ENCODE measurements at regions not wholly inside any gene's neighbourhood (a gene's known extent, or its start where the extent isn't known, plus 50 kb on each side); places are given as distances from the start of the nearest gene placed in this dataset.
"Not testable (repeated sequence)": the region's sequence is repeated elsewhere in the genome, so short reads cannot be mapped to it uniquely, and the experiment has no call there.

DNA sequence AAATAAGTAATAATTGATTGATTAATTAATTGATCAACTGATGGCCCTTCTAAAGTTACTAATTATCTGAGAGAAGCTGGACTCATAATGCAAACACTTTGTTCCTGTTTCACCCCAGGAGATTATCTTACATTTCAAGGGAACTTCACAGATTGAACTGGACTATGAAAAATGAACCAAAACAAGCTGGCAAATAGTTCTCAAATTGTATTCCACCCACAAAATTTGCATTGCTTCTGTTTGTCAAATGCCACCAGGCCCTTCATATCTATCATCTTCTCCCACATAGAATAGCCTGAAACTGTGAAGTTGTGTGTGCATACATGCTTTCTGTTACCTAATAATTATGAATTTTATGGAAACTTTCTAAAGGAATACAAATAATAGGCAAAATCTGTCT, 104.0 kb downstream of the ZNF281 start:
- Mint-ChIP-seq H3K27me3 (no peaks in the 10 kb centered on the region), H3K27ac (no peak overlapping the region), H3K4me3 (no peak overlapping the region), H3K4me1 (ENCODE audit: low read depth) (peaks cover 21% of the 10 kb centered on the region), H3K36me3 (no peaks in the 10 kb centered on the region), H3K9me3 (ENCODE audit: low read depth) (no peaks in the 10 kb centered on the region)

DNA sequence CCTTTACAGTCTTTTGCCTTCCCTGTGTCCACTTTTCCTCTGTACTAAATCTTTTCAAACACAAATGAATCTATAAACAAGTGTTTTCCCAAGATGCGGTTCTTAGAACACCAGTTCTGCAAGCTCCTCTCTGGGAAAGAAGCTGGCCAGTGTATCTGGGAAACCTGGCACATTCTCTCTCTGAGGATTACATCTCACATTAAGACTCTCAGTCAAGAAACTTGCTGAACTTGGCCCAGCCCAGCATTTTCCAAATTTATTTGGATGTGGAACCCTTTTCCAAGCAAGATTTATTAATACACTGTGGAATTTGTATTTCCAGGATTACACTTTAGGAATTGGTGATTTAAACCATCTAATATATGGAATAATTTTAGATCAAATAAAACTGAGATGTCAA, 105.7 kb downstream of the ZNF281 start:
- Mint-ChIP-seq H3K27me3 (no peaks in the 10 kb centered on the region), H3K9me3 (ENCODE audit: low read depth) (no peaks in the 10 kb centered on the region), H3K36me3 (no peaks in the 10 kb centered on the region), H3K4me1 (ENCODE audit: low read depth) (peaks cover 21% of the 10 kb centered on the region), H3K4me3 (no peak overlapping the region), H3K27ac (peak overlapping the region; percentile 46)

DNA sequence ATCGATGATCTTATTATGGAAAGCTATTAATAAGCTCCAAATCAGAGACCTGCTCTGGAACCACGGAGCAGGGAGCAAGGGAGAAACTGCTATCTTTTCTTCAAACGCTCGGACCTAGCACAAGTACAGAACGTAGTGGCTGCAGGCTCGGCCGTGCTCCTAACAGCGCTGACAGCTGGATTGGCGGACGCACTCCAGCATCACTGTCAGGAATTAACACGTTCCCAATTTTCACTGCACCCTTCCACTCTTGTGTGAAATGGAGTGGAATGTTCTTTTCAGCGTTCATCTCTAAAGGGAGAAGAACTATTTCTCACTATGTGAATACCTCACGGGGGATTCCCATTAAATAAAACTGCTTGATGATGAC, 106.9 kb downstream of the ZNF281 start:
- Mint-ChIP-seq H3K27me3 (peaks cover 1% of the 10 kb centered on the region), H3K36me3 (no peaks in the 10 kb centered on the region)

DNA sequence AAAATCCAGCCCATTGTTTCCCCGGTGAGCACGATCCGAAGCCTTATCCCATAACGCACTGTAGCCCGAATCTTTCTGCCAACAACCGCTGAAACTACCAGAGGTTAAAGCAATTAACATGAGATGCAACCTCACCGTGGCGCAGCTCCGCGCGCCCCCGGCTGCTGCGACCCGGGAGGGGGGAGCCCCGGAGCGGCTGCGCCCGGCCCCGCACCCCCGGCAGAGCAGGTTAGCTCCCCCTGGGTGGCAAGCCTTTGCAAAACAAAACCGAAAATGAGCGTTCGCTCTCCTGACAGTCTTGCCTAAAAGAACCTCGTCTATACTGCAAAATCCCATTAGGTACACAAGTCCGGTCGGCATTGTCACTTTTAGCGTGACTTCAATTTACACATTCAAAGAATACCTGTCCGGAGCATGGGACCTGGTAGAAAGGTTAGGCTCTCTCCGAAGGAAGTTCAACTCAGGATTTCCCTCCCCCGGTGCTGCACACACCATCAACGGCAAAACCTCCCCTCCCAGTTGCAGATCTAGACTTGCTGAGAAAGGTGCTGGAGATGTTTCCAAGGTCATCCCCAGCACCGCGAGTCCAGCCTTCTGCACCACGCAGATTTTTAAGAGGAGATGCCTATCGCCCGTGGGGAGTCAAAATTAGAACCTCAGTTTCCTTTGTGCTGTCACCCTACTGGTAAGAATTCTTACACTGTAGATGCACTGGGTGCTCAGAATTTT, 107.5 kb downstream of the ZNF281 start:
- Mint-ChIP-seq H3K36me3 (no peaks in the 10 kb centered on the region), H3K4me3 (peak overlapping the region; percentile 91), H3K9me3 (ENCODE audit: low read depth) (no peaks in the 10 kb centered on the region), H3K27ac (no peak overlapping the region), H3K4me1 (ENCODE audit: low read depth) (peaks cover 19% of the 10 kb centered on the region), H3K27me3 (peaks cover 1% of the 10 kb centered on the region)

More for the DNA sequence above, 106.9 kb downstream of the ZNF281 start:
- no peak overlapping the region for H3K27ac Mint-ChIP-seq
- peak overlapping the region; percentile 91 for H3K4me3 Mint-ChIP-seq
- no peaks in the 10 kb centered on the region for H3K9me3 Mint-ChIP-seq (ENCODE audit: low read depth)
- H3K4me1 Mint-ChIP-seq (ENCODE audit: low read depth), result peaks cover 21% of the 10 kb centered on the region

DNA sequence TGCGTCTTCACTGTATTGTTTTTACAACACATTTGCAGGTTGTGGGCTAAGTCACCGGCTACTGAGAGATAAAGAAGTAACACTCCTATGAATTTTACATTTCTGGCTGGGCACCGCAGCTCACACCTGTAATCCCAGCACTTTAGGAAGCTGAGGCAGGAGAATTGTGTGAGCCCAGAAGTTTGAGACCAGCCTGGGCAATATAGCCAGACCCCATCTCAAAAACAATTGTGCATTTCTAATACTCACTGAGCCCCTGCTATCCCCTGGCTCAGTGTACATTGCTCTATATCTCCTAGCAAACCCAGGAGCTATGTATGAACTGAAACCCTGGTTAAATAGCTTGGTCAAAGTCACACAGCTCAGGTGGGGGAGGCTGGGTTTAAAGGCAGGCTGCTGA, 108.7 kb downstream of the ZNF281 start:
- peaks cover 12% of the 10 kb centered on the region for H3K4me1 Mint-ChIP-seq (ENCODE audit: low read depth)
- H3K27ac Mint-ChIP-seq, result no peak overlapping the region
- H3K27me3 Mint-ChIP-seq, result peaks cover 1% of the 10 kb centered on the region
- no peaks in the 10 kb centered on the region for H3K36me3 Mint-ChIP-seq
- no peaks in the 10 kb centered on the region for H3K9me3 Mint-ChIP-seq (ENCODE audit: low read depth)
- no peak overlapping the region for H3K4me3 Mint-ChIP-seq

DNA sequence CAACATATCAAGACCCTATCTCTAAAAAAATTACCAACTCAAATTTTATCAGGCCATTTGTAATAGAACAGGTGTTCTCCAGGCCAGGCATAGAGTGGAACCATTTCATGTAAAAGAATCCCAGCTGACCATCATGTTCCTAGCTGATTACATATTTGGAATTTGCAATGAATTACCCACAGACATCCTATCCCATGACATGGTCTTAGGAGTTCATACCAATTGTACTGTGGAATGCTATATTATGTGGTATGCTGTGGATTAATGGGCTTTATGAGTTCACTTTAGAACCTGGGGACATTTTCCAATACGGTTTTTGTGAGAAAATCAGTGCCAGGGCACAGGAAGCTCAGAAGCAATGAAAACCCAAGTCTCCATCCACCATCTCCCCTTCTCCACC, 110.3 kb downstream of the ZNF281 start:
- Mint-ChIP-seq H3K4me1 (ENCODE audit: low read depth) (peaks cover 12% of the 10 kb centered on the region), H3K36me3 (no peaks in the 10 kb centered on the region), H3K27me3 (peaks cover 1% of the 10 kb centered on the region), H3K4me3 (no peak overlapping the region), H3K9me3 (ENCODE audit: low read depth) (no peaks in the 10 kb centered on the region), H3K27ac (no peak overlapping the region)

DNA sequence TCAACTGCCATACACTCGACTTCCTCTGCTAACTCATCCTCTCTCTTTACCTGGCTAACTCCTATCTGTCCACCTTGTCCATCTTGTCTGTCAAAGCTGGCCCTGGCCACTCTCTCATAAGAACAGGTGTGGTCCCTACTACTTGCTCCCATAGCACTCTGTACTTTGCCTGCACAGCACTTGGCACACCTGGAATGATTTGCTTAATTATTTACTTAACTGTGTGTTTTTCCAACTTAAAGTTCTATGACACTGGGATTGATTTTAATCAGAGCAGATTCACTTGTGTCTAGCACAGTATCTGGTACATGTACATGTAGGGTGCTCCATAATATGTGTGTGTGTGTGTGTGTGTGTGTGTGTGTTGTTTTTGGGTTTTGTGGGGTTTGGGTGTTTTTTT, 111.6 kb downstream of the ZNF281 start:
- Mint-ChIP-seq H3K36me3 (no peaks in the 10 kb centered on the region), H3K27ac (no peak overlapping the region), H3K9me3 (ENCODE audit: low read depth) (no peaks in the 10 kb centered on the region), H3K27me3 (peaks cover 1% of the 10 kb centered on the region), H3K4me3 (no peak overlapping the region), H3K4me1 (ENCODE audit: low read depth) (peaks cover 10% of the 10 kb centered on the region)

DNA sequence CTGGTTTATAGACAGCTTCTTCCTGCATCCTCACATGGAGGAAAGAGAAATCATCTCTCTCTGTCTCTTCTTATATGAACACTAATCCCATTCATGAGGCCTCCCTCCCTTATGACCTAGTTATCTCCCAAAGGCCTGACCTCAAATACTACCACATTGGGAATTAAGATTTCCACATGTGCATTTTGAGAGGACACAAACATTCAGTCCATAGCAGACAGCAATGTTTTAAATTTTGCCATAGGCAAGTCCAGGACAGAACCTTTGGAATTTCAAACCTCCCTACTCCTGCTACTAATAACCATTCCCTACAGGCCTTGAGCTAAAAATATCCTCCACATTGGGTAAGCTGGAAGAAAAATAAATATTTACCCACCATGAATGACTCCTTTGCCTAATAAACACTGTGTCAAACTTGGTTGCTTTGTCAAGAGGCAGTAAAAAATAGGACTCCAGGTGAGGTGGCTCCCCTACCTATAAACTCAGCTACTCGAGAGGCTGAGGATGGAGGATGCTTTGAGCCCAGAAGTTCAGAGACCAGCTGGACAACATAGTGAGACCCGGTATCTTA, 113.7 kb downstream of the ZNF281 start:
- Mint-ChIP-seq H3K4me3 (no peak overlapping the region), H3K9me3 (ENCODE audit: low read depth) (no peaks in the 10 kb centered on the region), H3K4me1 (ENCODE audit: low read depth) (no peaks in the 10 kb centered on the region), H3K27ac (no peak overlapping the region), H3K36me3 (no peaks in the 10 kb centered on the region), H3K27me3 (peaks cover 1% of the 10 kb centered on the region)

DNA sequence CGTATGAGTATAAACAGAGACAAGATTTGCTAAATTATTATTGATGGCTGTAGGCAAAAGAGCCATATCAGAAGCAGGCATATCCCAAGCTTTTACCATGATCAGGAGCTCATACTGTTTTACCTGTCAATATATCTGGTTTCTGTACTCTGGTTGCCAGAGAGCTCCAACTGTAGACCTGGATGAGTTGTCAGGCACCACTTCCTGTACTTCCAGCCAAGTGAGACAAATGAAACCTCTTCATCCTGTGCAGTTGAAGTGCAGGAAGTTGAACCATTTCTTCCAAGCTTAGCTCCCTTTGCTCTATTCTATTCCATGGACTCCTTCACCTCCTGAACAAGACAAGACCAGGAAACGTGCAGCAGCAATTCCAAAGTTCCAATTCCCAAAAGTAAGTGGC, 115.6 kb downstream of the ZNF281 start:
- Mint-ChIP-seq H3K36me3 (no peaks in the 10 kb centered on the region), H3K4me1 (ENCODE audit: low read depth) (no peaks in the 10 kb centered on the region), H3K27me3 (peaks cover 1% of the 10 kb centered on the region), H3K4me3 (no peak overlapping the region), H3K9me3 (ENCODE audit: low read depth) (no peaks in the 10 kb centered on the region), H3K27ac (no peak overlapping the region)

DNA sequence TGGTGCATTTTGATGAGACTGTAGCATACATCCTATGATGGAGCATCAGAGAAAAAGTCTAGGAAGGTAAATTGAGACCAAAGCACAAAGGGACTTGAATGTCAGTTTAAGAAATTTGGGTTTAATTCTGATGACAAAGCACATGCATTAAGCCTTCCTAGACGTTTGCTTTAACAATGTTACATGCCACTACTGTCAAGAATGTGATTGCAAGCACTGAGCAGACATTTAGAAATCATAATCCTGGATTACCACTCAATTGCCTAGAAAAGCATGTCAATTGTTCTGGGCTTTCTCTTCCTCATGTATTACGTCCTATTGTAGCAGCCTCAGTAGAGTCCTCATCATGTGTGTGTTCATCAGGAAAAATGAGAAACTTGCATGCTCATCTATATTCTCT, 117.1 kb downstream of the ZNF281 start:
- no peaks in the 10 kb centered on the region for H3K36me3 Mint-ChIP-seq
- H3K9me3 Mint-ChIP-seq (ENCODE audit: low read depth), result no peaks in the 10 kb centered on the region
- no peak overlapping the region for H3K27ac Mint-ChIP-seq
- no peaks in the 10 kb centered on the region for H3K27me3 Mint-ChIP-seq
- no peak overlapping the region for H3K4me3 Mint-ChIP-seq
- H3K4me1 Mint-ChIP-seq (ENCODE audit: low read depth), result no peaks in the 10 kb centered on the region

DNA sequence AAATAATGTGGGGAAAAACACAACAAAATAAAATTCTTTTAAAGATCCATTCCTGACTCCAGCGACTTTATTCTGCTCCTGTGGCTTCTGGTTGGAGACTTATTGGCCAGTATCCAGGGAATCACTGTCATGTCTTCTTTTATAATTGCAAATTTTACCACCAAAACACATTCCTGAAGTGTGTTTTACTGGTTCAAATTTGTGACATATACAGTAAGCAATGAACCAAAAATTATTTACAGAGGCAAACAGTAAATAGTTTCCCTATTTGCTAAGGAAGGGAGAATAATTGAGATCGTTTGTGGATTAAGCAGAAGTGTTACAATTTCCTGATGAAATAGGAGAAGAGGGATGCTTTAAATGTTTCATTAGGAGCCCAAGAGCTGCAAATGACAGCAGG, 118.7 kb downstream of the ZNF281 start:
- H3K36me3 Mint-ChIP-seq, result no peaks in the 10 kb centered on the region
- no peaks in the 10 kb centered on the region for H3K4me1 Mint-ChIP-seq (ENCODE audit: low read depth)
- no peaks in the 10 kb centered on the region for H3K27me3 Mint-ChIP-seq

DNA sequence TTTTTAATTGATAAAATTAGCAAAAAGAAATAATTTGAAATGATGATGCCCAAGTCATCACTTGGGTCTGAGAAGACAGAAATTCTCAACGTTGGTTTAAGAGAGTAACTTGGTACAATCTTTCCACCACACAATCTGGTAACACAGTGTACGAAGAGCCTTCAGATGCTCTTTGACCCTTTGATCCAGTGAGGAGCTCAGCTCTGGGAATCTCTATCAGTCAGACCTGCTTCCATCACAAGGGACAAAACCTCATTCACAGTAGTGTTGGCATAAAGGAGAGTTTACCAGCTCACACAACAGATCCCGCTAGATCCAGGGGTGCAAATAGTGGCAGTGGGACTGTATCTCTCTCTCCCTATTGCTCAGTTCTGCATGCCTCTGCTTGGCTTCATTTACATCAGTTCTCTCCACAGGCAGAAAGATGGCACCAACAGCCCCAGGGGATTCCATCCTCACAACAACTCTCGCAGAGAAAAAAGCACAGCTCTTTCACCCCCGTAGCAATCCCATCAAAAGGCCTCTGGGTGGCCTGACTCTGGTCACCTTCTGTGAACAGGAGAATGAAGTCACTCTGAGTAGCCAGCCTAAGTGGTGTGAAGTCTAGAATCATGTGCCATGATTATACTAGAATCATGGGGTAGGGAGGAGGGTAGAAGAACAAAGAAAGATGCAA, 119.7 kb downstream of the ZNF281 start:
- H3K36me3 Mint-ChIP-seq, result no peaks in the 10 kb centered on the region
- no peaks in the 10 kb centered on the region for H3K9me3 Mint-ChIP-seq (ENCODE audit: low read depth)
- H3K27ac Mint-ChIP-seq, result no peak overlapping the region
- no peak overlapping the region for H3K4me3 Mint-ChIP-seq
- no peaks in the 10 kb centered on the region for H3K27me3 Mint-ChIP-seq
- H3K4me1 Mint-ChIP-seq (ENCODE audit: low read depth), result no peaks in the 10 kb centered on the region

More for the DNA sequence above, 118.7 kb downstream of the ZNF281 start:
- no peaks in the 10 kb centered on the region for H3K9me3 Mint-ChIP-seq (ENCODE audit: low read depth)
- H3K27ac Mint-ChIP-seq, result no peak overlapping the region
- no peak overlapping the region for H3K4me3 Mint-ChIP-seq

DNA sequence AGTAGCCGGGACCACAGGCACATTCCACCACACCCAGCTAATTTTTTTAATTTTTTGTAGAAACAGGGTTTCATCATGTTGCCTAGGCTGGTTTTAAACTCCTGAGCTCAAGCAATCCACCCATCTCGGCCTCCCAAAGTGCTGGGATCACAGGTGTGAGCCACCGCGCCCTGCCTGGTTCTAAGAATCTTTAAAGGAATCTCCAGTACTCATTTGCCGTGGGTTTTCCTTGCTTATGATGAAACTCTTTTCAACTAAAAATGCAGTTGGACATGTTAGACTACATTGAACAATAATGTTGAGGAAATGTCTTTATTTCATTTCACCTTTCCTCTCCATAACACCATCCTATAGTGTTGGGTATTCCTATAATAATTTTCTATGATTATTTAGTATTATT, 121.6 kb downstream of the ZNF281 start:
- H3K4me3 Mint-ChIP-seq, result no peak overlapping the region
- H3K4me1 Mint-ChIP-seq (ENCODE audit: low read depth), result no peaks in the 10 kb centered on the region
- no peaks in the 10 kb centered on the region for H3K27me3 Mint-ChIP-seq
- no peaks in the 10 kb centered on the region for H3K9me3 Mint-ChIP-seq (ENCODE audit: low read depth)
- no peaks in the 10 kb centered on the region for H3K36me3 Mint-ChIP-seq
- no peak overlapping the region for H3K27ac Mint-ChIP-seq

DNA sequence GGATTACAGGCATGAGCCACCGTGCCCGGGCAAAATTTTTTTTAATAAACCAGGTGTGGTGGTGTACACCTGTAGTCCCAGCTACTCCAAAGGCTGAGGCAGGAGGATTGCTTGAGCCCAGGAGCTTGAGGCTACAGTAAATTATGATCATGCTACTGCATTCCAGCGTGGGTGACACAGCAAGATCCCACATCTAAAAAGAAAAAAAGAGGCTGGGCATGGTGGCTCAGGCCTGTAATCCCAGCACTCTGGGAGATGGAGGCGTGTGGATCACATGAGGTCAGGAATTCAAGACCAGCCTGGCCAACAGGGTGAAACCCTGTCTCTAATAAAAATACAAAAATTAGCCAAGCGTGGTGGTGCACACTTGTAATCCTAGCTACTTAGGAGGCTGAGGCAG, 125.6 kb downstream of the ZNF281 start:
- not testable (repeated sequence) for H3K4me1 Mint-ChIP-seq (ENCODE audit: low read depth); H3K27me3 Mint-ChIP-seq; H3K4me3 Mint-ChIP-seq; H3K36me3 Mint-ChIP-seq; H3K9me3 Mint-ChIP-seq (ENCODE audit: low read depth); H3K27ac Mint-ChIP-seq

DNA sequence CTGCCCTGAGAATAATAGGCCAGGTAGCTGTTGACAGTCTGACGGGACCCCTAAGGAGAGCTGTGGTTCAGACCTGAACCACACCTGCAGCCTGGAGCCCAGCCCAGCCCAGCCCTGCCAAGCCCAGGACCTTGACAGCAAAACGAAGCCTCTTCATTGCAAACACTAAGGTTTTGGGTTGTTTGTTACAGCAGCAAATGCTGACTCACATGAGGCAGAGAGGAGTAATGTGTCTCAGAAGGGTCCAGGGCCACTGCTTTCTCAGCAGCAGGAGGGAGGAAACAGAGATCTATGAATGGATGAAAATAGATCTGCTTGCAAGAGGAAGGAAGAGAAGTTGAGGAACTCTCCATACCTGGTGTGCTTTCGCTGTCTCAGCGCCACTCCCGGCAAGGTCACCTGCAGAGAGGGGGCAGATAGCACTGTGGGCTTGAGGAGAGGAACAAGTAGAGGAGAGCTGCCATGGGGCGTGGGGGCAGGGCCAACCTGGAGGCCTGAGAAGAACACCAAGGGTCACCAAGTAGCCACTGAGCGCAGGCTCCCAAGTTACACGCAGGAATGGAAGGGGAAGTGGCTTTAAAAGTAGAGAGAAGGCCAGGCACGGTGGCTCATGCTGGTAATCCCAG, 127.2 kb downstream of the ZNF281 start:
- Mint-ChIP-seq H3K4me1 (ENCODE audit: low read depth) (no peaks in the 10 kb centered on the region), H3K4me3 (no peak overlapping the region), H3K27me3 (no peaks in the 10 kb centered on the region), H3K9me3 (ENCODE audit: low read depth) (no peaks in the 10 kb centered on the region), H3K27ac (no peak overlapping the region), H3K36me3 (no peaks in the 10 kb centered on the region)

All from activated naive CD8-positive, alpha-beta T cell (primary cell).